ENCODE measurements at regions not wholly inside any gene's neighbourhood (a gene's known extent, or its start where the extent isn't known, plus 50 kb on each side); places are given as distances from the start of the nearest gene placed in this dataset.
"Not testable (repeated sequence)": the region's sequence is repeated elsewhere in the genome, so short reads cannot be mapped to it uniquely, and the experiment has no call there.

DNA sequence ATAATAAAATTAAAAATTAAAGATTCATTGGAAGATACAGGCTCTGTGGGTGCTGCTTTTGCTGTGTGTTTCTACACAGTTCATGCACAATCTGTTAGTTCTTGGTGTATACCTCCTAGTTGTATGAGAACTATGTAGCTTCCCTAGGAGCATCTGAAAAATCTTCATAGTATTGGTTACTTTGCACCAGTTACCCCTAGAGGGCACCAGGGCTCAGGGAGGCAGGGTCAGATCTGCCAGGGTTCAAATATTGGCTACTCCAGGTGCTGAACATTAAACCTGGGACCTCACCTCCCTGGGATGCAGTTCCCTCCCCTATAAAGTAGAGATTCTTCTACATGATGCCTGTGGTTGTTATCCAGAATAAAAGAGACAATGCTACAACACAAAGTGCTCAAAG is 583.0 kb upstream of the CDH11 start:
- DNase-seq, result no peak

DNA sequence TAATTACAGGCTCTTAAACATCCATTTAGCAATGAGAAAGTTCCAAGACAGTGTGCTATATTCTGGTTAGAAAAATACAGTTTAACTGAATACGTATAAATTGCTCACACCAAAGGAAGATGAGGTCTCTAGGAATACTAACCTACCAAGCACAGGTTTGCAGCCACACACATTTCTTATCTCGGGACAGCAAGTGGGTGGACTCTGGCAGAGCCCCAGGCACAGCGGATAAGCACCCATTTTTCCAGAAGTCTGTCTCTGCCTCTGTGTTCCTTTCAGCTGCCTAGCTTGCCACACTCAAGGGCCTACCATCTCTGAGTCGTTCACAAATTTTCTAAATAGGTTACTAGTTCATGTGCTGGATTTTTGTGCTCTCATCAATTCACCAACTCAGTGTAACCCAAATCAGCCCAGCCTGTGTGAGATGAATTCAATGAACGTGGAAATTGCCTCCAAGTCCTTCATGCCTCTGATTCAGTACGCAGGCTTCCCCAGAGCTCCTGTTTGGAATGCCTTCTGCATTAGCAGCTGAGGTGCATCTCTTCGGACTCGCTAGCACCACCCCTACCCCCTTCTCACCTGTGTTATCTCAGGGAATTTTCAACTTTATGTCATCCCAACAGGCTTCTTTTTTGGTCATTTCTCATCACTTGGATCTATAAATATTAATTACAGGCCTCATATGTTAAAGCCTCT is 581.0 kb upstream of the CDH11 start:
- DNase-seq, result no peak

DNA sequence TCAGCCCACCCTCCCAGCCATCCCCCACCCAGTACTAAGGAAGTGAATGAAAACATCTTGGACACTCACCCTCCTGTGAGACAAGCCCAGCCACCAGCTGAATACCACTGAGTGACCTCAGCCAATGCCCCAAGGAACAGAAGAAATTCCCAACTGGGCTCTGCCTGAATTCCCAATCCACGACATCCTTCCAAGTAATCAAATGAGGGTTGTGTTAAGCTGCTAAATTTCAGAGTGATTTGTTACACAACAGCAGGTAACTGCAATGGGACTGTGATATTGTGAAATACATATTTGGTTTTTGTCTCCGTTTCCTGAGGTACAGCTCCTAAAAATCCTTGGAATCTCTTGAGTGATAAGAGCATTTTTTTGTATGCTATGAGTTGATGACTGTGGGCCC is 578.7 kb upstream of the CDH11 start:
- DNase-seq, result no peak

DNA sequence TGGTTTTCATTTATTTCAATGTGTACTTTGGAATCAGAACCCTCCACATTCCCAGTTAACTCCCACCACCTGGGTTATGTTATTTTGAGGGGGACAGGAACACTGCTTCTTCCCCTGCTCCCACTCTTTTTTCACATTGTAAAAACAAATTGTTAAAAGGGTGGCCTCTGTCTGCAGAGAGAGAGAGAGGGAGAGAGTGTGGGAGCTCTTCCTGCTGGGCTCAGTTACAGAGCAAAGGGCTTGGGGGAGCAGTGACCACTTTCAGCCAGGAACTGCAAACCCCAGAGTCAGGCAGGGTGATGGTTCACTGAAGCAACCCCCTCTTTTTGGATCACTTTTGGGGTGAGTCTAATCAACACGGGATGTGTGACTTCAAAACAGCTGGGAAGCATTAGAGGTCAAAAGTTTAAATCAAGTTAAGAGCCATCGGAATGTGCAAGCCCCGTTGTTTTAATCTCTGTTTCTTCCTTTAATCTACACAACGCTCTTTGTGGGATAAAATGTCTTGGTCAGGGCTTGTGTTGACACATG is 577.0 kb upstream of the CDH11 start:
- DNase-seq, result no peak

DNA sequence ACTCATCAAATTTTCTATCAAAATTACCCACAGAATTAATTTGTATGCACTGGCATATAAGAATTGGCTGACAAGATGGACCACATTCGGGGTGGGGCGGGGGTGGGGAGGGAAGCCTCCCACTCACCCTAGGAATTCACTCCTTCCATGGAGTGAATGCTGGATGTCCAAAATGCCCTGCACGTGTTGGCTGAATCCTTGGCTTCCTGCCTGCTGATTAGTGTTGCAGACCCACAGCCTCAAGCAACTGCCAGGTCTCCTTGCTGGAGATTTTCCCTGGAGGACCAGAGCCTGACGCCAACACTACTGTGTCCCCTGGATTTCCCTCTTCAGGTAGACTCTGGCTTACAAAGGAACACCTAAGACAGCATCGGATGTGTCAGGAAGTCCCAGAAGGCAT is 575.7 kb upstream of the CDH11 start:
- DNase-seq, result no peak

DNA sequence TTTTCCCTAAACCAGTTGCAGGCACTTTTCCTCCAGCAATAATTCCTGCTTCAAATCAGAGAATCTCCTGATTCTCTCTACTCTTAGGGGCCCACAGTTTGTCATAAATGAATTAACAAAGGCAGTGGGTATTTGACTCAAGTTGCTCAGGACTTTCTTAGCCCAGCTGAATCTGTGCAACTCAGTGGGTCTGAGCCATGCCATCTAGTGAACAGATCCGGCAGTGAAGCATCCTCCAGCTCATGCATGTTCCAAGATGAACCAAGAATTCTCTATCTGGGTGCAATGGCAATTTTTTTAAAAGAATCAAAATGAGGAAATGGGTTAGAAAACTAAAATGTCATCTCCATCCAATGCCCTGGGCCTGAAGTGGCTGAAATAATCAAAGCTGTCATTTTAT is 575.2 kb upstream of the CDH11 start:
- no peak for DNase-seq

DNA sequence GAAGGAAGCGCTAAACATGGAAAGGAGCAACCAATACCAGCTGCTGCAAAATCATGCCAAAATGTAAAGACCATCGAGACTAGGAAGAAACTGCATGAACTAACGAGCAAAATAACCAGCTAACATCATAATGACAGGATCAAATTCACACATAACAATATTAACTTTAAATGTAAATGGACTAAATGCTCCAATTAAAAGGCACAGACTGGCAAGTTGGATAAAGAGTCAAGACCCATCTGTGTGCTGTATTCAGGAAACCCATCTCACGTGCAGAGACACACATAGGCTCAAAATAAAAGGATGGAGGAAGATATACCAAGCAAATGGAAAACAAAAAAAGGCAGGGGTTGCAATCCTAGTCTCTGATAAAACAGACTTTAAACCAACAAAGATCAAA is 570.0 kb upstream of the CDH11 start:
- not testable (repeated sequence) for DNase-seq

DNA sequence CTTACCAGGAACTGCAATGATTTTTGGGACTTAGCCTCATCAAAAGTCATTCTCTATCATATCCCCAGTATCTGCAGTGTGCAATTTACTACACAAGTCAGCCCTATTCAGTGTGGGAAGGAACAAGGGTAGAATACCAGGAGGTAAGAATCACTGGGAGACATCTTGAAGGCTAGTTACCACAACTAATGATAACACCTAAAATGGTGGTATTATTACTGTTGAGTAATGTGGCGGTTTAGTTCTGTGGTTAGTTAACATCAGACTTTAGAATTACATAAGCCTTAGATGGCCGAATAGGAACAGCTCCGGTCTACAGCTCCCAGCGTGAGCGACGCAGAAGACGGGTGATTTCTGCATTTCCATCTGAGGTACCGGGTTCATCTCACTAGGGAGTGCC is 567.9 kb upstream of the CDH11 start:
- no peak for DNase-seq

DNA sequence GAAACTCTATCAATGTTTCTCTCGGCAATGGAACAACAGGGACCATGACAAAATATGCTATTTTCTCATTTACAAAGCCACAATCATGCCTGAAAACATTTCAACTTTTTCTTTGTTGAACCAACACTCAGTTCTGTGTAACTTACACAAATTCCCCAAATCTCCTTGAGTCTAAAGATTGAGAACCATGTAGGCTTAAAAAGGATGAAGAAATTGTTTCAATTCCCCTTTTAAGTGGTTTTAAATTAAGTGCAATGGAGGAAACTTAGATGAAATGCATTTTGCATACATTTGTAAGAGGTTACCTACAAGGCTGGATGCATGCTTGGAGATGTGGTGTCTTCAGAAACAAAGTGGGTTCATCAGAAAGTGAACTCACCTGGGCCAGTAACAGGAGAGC is 566.4 kb upstream of the CDH11 start:
- no peak for DNase-seq

DNA sequence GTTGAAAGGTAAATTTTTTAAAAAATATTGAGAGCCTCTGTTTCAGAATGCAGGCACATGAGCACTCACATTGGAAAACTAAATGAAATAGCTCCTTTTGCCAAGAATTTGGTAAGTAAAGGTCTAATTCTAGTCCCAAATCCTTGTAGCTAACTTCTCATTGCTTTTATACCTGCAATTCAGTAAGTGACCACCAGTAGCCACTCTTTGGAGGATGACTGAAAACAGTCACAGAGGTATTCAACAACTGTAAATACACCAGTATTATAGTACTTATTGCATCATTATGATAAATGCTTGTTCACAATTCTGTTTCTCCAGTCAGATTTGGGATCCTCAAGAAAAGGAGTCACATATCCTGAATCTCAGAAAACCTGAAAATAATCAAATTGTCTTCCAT is 562.4 kb upstream of the CDH11 start:
- no peak for DNase-seq

DNA sequence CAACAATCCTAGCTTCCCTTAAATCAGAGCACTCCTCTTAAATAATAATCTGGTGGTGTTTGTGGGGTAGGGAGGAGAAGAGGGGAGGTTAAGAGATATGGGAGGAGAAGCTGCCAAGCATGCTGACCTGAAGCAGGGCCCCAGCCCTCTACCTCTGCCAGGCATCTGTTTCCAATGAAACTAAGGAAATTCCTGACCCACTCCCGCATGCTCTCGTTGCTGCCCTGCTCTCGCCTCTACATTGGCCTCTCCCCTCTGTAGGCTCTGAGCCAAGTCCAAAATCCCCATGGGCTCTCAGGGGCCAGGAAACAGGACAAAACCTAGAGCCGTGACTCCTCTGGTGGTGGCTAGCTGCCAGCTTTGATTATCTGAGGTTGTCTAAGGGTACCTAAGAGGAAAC is 559.5 kb upstream of the CDH11 start:
- no peak for DNase-seq

DNA sequence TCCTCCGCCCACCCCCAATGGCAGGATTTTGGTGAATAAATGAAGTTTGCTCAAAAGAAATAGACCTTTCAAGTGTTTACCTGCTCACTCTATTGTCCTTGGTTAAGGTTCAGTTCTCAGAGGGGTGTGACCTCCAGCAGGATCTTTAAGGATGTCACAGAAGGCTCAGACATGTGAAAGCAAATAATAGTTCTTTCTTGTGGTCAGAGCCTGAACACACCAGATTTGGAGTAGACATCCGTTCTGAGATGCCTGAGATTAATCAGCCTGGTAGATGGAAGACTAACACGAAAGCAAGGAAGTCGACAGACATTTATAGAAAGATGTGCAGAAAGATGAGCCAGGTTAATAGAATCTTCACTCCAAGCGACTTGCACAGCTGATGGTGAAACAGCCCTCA is 557.9 kb upstream of the CDH11 start:
- DNase-seq, result no peak

DNA sequence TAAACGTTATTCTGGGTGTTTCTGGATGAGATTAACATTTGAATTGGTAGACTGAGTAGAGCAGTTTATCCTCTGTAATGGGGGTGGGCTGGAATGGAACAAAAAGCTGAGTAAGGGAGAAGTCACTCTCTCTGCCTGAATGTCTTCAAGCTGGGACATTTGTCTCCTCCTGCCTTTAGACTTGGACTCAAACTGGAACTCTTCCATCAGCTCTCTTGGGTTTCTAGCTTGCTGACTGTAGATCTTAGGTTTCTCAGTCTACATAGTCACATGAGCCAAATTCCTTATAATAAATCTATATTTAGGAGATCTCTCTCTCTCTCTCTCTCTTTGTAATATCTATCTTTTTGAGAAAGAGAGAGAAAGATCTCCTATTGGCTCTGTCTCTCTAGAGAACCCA is 553.3 kb upstream of the CDH11 start:
- no peak for DNase-seq

DNA sequence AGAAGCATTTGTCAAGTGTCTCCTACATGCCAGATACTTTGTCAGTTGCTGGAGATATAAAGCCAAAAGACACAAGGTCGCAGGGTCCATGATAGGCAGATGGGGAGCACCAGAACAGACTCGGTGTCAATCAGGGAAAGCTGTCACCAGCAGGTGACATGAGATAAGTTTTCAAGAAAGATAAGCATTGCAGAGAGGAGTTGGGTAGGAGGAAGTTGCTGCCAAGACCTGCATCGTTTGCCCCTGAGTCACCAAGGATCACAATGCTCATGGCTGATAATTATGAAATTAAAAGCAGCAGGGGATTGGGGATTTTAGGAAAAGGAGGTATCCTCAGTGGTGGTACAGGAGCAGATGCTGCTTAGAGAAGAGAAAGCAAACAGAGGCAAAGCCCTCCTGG is 551.1 kb upstream of the CDH11 start:
- no peak for DNase-seq

DNA sequence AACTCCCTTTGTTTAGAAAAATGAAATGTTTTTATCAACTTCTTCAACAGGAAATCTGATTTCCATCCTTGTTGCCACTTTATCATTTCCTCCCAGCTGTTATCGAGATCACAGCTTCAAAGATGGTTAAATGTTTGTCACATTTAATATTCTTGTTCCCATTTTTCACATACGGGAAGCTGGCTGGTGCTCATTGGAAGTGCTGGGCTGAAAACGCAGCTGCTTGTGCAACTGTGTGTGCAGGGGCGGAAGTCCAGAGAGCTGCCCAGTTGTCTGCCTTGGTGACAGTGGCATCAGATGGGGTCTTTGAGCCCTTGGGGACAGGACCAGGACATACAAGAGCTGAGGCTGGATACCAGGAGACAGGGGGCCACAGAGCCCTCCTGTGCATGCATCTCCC is 549.2 kb upstream of the CDH11 start:
- no peak for DNase-seq

DNA sequence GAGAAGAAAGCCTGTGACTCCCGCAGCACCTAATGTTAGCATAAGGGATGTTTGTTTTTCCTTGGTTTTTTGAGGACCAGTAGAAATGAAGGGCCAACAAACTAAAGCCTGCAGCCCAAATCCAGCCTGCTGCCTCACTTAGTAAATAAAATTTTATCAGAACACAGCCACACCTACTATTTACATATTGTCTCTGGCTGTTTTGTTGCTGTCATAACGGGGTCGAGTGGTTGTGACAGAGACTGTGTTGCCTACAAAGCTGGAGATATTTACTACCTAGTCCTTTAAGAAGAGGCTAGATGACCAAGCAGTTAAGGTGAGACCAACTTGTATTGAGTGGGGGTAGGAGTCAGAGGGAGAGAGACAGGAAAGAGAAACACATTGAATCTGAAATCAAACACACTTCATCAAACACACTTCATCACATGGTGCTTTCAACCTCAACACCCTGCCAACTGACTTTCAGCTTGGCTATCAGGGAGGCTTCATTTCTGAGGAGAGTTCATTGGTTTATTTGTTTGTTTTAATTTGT is 546.3 kb upstream of the CDH11 start:
- no peak for DNase-seq

DNA sequence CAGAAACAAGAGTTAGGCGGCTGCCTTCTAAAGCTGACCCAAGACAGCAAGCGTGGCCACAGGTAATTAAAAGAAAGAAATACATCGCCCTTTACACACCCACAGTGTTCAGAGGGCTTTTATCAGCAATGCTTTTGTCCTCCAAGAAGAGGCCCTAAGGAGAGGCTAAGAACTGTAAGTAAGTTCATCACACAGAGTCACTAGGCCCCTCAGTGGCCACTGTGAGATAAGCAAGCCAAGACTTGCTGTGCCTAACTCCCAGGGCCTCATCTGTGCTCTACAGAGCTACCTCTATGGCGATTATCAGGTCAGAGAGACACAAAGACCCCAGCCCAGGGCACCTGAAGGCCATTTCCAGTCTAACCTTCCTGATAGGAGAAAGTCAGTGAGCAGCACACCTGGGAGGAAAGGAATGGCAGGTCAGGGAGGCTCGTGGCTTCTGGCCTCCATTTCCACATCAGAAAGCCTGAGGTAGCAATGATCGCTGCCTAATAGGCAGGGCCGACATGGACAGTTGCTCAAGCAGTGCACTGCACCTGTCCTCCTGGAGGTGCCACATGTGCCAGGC is 545.2 kb upstream of the CDH11 start:
- DNase-seq, result no peak

DNA sequence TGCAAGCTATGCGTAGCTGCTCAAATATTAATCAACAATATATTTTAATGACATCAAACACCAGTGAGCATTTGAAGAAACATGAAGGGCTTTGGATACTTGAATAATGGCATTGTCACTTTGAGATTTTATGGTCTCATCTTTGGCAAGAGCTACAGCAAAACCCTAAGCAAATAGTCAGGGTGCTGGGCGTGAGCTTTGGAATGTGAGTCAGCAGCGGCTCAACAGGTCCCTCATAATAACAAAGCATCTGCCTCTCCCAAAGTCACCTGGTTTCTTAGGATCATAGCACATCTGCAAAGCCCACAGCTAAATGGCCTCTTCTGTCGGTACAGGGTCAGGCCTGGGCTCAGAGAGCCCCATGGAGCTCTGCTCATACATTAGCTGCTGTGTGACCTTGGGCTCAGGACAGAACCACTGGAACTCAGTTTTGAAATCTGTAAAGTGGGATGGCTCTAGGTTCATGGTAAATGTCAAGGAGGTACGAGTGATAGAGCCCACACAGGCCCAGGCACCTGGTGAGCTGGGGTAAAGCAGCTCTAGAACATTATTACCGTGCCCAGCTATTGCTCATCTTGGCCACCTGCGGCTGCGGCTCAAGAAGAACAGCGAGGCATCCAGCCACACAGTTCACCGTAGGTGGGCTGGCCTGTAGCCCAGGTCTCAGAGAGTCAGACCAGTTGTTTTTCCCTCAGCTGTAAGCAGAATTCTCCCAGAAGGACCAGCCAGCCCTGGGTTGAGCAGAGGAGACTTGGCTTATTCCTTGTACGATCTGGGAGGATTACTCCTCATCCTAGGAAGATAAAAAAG is 544.5 kb upstream of the CDH11 start:
- no peak for DNase-seq

DNA sequence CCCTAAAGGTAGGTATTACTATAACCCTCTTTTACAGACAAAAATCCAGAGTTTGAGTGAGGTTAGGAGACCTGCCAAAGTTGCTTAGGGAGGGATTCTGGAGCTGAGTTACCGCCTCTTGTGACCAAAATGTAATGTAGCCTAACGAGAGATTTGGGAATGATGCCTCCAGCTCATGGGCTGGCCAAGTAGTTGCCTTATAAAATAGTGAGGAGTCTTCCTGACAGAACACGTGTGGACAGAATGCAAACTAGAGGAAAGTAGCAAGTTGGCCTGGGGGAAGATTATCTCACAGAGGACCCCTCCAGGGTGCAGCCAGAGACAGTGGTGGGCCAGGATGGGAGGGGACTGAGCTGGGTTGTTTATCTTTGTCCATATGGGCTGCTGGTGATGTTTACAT is 543.7 kb upstream of the CDH11 start:
- DNase-seq, result no peak

DNA sequence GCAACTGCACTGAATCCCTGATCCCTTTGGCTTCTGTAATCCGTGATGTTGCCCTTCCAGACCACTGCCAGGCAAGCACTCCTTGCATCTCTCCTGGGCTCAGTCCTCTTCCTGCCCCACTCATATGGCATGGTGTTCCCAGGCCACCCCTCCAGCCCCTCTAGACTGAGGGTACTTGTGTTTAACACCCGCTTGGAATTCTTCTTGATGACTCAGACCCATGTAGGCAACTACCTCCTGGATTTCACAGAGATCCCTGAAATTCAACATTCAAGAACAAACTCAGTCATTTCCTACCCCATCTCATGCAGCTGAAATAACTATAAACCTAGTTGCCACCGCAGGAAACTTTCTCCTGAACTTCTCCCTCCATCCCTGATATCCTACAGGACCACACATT is 541.9 kb upstream of the CDH11 start:
- DNase-seq, result no peak

DNA sequence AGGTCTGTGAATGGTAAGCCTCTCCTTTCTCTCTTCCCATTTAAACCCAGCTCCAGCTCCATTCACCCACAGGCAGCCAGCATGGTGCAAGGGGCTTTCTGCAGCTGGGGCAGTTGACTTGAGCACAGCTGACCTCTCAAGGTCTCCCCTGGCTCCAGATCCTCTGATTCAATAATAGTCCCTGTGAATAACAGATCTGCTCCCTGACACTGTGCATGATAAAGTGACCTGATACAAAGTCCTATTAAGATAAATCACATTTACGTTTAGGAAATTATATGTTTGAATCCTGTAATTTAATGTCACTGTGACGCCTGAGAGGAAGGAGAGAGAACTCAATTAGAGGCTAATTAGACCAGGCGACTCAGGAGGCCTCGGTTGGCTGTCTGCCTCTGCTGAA is 540.4 kb upstream of the CDH11 start:
- no peak for DNase-seq

DNA sequence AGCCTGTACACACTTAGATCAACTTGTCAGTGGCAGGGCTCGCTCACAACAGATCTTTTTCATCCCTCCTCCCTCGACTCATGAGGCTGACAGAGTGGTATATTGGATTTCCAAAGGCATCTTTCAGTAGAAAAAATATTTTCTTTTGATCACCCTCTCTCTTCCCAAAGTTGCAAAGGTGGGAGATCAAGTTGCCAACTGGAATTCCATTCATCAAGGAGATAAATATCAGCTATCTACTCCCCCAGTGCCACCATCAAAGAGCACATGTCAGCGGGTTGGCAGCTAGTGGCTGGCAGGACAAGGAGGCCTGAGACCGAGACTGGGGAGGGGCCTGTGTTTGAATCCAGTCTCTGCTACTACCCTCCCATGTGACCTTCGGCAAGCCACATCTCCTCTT is 539.7 kb upstream of the CDH11 start:
- no peak for DNase-seq

DNA sequence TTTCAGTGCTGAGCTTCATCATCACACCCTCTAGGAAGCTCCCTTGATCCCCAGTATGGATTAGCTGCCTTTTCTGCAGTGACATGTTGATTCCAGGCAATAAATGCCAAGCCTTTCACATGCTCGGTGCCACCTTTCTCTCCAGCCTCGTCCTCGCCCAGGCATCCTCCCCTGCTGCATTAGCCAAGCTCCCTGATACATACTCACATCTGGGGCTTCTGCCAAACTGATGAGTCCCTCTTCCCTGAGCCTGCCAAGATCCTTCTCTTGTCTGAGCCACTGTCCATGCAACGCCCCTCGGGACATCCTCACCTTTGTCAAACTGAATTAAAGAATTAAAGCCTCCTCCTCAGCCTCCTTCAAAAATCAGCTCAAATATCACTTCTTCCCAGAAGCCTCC is 538.5 kb upstream of the CDH11 start:
- no peak for DNase-seq

DNA sequence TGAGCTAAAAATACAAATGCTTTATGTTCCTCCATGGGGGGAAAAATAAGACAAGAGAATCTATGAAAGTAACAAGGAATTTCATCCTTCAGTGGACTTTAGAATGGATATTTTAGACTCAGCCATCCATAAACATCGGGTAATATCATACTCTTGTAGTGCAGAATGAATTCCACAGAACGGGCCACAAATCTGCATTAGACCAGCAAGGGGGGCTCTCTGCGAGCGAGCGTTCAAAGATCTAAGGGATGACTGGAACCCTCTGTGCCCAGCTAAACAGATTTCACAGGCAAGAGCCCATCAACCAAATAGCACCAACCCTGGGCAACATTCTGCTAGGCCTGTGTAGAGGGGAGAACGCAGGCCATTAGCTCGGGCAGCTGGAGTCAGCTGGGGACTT is 537.9 kb upstream of the CDH11 start:
- DNase-seq, result no peak
